Fibroblast of skin of right quadriceps (primary cell): ENCODE measurements at regions not wholly inside any gene's neighbourhood (a gene's known extent, or its start where the extent isn't known, plus 50 kb on each side); places are given as distances from the start of the nearest gene placed in this dataset.

Source experiments
- DNase-seq: peaks from one replicate; pipeline ENCODE4 v3.0.0-alpha.2; 2013

GRCh38 chr5:61916621-61917620, 389.1 kb upstream of the KIF2A start:
- DNase-seq = peak; percentile 26

DNA sequence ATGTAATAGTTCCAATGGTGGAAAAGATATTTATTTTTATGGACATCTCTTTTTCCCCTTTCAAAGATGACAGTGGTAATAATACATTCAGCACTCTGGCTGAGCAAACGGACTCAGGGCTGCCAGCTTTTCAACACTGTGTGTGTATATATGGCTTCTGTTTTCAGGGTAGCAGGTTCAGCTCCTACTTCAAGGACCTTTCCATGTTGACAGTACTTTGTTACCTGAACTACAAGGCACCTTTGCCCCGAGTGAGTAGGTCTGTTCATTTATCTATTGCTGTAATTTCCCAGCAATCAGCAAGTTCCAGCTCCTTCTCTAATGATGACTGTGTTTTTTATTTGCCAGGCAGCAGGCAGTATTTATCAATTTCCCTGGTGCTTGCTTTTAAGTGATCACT, 387.4 kb upstream of the KIF2A start:
- no peak for DNase-seq

- DNase-seq = no peak
Observed at GRCh38 chr5:61919920-61920319, 386.1 kb upstream of the KIF2A start.

DNA sequence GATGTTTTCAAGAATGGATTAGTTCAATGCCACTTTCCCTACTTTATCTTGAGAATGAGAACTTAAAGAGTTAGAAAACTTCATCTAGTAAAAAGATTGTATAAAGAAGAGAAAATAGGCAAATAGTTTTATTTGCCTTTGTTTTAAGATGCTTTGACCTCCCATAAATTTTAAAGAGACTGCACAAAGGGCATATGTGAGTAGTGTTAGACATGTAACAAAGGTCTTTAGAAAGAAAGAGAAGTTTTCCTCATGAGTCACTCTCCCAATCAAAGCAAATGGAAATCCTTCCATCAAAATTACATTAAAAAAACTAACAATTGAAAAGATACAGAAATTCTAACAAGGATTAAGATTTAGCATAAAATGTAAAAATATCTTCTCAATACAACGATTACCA, 381.8 kb upstream of the KIF2A start:
- no peak for DNase-seq

- no peak for DNase-seq
Observed at GRCh38 chr5:61926911-61927310, 379.1 kb upstream of the KIF2A start.

DNA sequence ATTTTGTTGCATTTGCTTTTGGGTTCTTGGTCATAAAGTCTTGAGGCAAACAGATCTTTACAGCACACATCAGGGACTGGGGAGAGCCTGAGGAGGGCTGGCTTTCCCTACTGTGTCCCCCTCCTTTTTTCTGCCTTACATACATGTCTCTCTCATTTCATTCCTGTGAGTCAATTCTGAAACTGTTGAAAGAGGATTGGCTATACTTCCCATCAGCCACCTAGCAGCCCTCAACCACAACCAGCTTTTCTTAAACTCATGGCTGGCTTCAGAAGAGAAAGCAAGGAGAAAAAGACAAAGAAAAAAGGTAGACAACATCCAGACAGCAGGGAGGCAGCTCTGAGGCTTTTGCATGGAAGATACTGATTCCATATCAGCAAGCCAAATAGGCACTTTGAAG, 374.8 kb upstream of the KIF2A start:
- DNase-seq = peak; percentile 21

DNA sequence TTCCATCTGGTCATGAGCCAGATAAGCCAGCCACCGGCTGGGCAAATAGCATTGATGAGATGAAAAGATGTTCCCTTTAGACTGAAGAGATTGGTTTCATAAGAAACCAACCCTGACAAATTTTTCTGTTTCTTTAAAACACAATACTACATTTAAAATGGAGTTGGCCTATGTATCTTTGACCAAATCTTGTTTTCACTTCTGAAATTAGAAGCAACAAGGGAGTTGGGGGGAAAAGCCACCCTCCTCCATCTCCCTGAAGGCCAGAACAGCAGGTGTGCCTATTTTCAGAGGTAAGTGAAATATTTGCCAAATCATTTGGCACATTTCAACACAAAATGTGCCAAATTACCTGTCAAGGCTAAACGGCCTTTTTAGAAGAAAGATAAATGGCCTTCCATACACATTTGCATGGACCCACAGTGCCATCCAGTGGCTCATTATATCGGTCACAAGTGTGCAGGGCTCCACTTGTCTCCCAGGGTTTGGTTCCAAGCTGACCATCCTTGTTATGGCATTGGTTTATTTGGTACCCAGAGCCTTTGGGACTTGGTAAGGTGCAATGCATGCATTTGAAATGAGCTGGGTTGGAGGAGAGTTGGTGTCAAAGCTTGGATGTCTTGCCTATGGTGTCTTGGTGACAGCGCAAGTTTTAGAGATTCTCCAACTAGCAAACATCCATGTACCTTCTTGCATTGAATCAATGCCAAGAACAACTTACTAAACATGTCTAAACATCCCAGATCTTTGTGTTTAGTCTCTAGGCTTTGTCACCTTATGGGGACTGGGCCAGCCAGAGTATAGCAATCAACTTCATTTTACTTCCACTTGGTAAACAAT, 372.0 kb upstream of the KIF2A start:
- peak; percentile 48 for DNase-seq

- DNase-seq = peak; percentile 10
Observed at GRCh38 chr5:61941637-61942036, 364.4 kb upstream of the KIF2A start.

DNA sequence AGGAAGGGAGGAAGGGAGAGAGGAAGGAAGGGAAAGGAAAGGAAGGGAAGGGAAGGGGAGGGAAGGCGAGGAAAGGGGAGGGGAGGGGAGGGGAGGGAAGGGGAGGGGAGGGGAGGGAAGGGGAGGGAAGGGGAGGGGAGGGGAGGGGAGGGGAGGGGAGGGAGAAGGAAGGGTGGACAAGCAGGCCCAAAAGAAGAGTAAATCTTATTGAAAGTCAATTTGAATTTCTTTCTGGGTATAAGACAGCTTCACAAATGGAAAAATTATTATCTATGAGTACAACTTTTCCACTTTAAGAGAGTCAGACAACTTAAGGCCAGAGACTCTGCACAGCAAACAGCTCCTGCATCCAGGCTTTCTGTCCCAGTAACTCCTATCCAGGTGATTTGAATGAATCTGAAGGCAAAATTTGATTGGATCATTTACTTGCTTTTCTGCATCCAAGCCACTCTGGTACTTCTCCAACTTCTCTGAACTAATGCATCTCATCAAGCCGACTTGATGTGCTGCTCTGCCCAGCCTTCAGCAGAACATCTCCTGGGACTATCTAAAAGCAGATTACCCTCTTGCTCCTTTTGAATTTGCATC, 363.4 kb upstream of the KIF2A start:
- DNase-seq = no peak

GRCh38 chr5:61943713-61944112, 362.3 kb upstream of the KIF2A start:
- DNase-seq = no peak

- no peak for DNase-seq
Observed at GRCh38 chr5:61948151-61948550, 357.9 kb upstream of the KIF2A start.

DNA sequence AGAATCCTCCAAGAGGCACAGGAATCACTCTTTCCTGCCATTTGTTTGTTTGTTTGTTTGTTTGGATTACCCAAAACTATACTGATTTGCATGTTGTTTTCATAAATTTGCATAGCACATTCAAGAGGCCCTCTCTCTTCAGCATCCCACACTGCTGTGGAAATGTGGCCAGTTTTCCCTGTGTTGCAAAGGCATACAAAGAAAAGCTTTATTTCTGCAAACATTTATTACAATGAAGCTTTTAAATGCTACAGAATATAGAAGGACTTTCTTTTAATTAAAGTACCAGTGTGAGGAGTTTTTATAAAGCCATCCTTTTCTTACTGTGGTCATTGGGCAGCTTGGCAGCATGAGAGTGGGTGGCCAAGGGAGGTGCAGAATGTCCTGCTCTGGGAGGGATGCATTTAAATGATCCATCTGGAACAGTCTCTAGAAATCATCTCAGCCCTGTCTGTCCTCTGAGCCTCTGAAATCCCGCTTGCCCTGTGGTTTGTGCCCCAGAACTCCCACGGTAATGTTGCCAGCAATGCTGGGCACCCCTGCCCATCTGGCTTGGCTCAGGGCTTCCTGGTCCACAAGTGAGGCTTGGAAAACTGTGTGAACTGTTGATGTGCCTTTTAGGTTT, 356.8 kb upstream of the KIF2A start:
- no peak for DNase-seq

- no peak for DNase-seq
Observed at GRCh38 chr5:61949679-61950435, 356.1 kb upstream of the KIF2A start.

DNA sequence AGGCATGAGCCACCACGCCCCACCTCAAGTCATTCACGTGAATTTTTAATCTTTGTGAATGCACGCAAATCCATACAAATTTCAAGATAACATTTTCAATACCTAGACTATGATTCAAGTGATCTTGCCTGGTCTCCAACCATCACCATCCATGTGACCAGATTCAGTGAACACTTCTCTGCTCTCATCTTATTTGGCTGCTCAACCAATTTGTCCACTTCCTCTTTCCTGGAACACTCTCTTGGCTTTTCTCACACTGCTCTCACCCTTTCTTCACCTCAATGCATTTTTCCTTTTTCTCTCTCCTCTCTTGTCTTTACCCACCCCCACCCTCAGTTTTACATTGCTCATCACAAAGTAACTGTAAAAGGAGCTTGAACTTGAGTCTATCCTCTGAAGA, 354.7 kb upstream of the KIF2A start:
- DNase-seq = no peak

DNA sequence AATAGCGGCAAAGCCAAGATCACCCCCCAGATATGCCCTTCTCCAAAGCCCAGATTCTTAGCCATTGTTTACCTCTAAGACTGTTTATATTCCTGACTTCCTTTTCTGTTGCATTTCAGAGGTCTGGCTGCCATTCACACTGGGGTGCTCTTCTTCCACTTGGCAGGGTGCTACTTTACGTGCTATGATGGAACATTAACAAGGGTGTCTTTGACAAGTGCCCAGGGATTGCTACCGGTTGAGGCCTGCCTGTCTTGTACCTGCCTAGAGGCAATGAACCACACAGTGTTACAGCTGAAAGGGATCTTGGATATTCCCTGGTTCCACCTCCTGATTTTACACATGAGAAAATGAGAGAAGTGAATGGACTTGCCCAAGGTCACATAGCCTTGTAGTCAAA, 352.1 kb upstream of the KIF2A start:
- DNase-seq = no peak

- DNase-seq = peak; percentile 95
Observed at GRCh38 chr5:61964201-61964600, 341.8 kb upstream of the KIF2A start.

- DNase-seq = peak; percentile 45
Observed at GRCh38 chr5:61965069-61965468, 340.9 kb upstream of the KIF2A start.

DNA sequence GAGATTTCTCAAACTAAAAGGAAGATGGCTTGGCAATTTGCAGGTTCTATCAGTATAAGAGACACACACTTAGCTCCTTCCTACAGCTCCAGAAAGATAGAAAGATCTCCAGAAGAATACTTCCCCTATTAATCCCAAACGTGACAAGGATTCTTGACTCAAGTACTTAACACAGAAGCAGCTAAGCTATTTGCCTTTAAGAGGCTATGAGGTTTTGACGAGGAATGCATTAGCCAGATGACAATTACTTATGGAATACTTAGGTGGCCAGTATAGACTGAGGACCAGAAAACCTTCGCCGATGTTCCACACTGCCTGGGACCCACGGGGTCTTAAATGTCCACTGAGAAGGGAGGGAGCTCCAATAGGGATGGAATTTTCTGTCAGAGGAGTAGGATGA, 340.5 kb upstream of the KIF2A start:
- DNase-seq = peak; percentile 58

DNA sequence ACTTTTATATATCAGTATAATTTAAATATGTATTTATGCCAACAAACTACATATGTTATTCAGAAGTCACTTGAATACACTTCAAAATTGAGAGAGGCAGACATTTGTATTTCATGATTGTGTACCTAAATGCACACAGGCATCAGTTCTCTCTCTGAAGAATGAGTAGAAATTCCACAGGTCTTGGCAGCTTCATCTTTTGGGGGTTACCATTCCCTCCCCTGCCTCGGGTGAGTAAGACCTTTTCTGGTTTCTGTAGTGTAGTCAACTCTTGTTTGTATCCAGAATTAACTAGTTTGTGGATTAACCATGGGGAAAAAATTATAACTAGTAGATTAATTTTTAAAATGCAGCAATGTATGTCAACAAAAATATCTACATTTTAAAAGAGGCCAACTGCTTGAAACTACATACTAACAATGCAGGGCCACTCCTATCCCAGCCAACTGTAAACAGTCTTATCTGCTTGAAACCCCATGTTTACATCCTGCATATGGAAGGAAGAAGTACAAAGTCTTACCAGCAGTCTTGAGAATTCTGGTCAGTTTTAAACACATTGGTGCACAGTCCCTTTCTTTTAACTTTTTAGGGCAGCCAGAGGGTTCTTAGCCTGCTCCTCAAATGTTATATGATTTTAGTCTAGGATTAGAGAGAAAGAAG, 339.6 kb upstream of the KIF2A start:
- DNase-seq = peak; percentile 35

DNA sequence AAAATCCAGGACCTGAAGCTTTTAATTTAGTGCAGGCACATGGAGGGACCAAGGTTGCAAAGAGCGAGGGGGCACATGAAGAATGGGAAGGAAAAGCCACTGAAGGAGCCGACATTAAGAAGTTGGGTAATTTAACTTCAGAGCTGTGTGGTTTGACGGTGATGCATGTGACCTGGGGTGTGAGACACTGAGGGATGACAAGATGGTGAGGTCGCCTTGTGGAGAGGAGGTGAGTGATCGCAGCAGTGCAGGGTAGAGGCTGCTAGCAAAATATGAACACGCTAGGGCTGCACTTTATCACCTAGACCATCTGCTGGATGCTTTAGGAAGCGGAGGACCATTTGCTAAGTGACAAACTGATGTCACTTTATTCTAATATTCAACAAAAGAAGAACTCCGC, 339.0 kb upstream of the KIF2A start:
- DNase-seq = peak; percentile 25

DNA sequence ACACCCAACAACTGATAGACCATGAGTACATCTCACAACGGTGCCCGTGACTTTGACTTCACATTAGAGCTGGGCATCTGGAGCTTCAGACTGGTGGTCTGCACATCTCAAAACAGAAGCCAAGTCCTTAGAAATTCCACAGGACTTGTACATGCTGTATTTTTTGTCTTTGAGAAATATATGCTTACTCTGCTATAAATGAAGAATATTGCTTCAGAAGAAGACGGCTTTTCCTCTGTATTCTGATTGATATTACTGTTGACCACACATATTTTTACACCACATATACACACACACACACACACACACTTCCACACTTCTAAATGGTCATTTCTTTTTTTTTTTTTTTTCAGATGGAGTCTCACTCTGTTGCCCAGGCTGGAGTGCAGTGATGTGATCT, 338.3 kb upstream of the KIF2A start:
- no peak for DNase-seq

DNA sequence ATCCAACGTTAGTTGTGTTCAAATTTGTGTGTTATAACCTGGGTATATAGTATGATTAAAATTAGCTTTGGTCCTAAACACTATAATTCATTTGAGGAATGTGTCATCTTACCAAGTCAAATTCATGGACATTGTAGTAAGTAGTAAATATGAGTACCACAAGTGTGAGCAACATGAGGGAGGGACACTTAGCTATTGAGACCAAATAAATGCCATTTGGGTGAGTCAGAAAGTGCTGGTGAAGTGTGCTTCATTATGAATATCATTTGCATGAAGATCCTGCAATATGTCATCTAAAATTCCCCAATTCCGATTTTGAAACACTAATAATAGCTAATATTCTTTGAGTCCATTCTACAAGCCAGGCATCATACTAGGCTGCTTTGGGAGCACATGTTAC, 336.7 kb upstream of the KIF2A start:
- peak; percentile 78 for DNase-seq
